ENCODE measurements at regions not wholly inside any gene's neighbourhood (a gene's known extent, or its start where the extent isn't known, plus 50 kb on each side); places are given as distances from the start of the nearest gene placed in this dataset.

DNA sequence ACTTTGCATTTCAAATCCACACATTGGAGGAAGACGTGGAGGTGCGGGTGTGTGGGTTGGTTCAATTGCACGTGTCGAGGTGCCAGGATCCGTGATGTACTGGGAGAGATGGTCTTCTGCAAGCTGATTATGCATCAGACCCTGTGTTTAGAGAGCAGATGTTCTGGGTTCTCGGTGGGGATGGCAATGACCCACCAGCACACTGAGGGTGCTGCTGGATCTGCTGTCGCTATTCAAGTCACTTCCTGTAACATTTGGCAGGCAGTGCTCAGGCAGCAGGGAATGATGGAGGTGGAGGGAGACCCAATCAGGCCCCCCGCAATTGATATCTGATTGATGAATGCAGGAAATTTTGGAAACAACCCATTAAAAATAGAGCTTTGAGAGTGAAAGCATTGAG, 830.1 kb upstream of the POU3F3 start:
- 71 to 92% methylated on average over 4 to 8 of the region's 8 CpGs for WGBS, 2 experiments (ENCODE audit: insufficient coverage in 1 of 2, insufficient read length in 1 of 2)
- Histone ChIP-seq H3K27me3 (ENCODE audit: control insufficient read depth, insufficient read depth, low read length, poor library complexity, severe bottlenecking) (no peaks in the 10 kb centered on the region), H3K36me3 (ENCODE audit: control insufficient read depth, insufficient read depth, low read length) (no peaks in the 10 kb centered on the region), H3K9ac (ENCODE audit: extremely low read depth, low read length, poor library complexity, severe bottlenecking) (no peak overlapping the region), H3K9me3 (ENCODE audit: control insufficient read depth, low read length) (no peaks in the 10 kb centered on the region), H3K4me1 (ENCODE audit: control insufficient read depth, insufficient read depth, low read length) (no peaks in the 10 kb centered on the region), H3K27ac (ENCODE audit: low read depth, low read length) (no peak overlapping the region), H3K4me3 (ENCODE audit: low read length) (no peak overlapping the region)
- Mint-ChIP-seq H3K27me3 (ENCODE audit: insufficient read depth) (no peaks in the 10 kb centered on the region), H3K36me3 (ENCODE audit: low read depth) (no peaks in the 10 kb centered on the region), H3K4me1 (peaks cover 11% of the 10 kb centered on the region), H3K27ac (no peak overlapping the region), H3K9me3 (no peaks in the 10 kb centered on the region), H3K4me3 (no peak overlapping the region)
- TF ChIP-seq, protein P1, sequence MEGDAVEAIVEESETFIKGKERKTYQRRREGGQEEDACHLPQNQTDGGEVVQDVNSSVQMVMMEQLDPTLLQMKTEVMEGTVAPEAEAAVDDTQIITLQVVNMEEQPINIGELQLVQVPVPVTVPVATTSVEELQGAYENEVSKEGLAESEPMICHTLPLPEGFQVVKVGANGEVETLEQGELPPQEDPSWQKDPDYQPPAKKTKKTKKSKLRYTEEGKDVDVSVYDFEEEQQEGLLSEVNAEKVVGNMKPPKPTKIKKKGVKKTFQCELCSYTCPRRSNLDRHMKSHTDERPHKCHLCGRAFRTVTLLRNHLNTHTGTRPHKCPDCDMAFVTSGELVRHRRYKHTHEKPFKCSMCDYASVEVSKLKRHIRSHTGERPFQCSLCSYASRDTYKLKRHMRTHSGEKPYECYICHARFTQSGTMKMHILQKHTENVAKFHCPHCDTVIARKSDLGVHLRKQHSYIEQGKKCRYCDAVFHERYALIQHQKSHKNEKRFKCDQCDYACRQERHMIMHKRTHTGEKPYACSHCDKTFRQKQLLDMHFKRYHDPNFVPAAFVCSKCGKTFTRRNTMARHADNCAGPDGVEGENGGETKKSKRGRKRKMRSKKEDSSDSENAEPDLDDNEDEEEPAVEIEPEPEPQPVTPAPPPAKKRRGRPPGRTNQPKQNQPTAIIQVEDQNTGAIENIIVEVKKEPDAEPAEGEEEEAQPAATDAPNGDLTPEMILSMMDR (conservative IDR thresholded peaks at IDR 0.05), result no peak
- DNase-seq, result no peak

DNA sequence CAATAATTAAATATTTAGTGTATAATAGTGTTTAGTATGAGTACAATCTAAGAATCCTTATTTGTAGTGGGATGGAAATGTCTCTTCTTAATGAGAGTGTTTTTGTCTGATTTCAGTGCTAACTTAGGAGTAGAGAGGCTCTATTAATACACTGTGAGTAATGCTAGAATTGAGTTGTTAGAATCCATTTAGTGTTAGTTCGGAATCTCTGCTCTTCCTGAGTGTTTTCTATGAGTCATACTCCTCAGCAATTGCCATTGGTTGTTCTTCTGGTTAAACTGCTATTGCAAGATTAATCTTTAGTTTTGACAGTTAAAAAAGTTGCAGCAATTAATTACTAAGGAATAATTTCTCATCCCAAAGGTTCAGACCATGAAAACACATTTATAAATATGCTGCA, 828.6 kb upstream of the POU3F3 start:
- H3K4me3 ChIP-seq (ENCODE audit: low read length), result no peak overlapping the region
- DNase-seq, result no peak
- no peak overlapping the region for H3K9ac ChIP-seq (ENCODE audit: extremely low read depth, low read length, poor library complexity, severe bottlenecking)
- no peaks in the 10 kb centered on the region for H3K36me3 Mint-ChIP-seq (ENCODE audit: low read depth)
- no peaks in the 10 kb centered on the region for H3K4me1 ChIP-seq (ENCODE audit: control insufficient read depth, insufficient read depth, low read length)
- 92% methylated on average over 1 of the region's 1 CpG; no CpG with 5 or more reads in 1 of the 2 experiments for WGBS, 2 experiments (ENCODE audit: insufficient coverage in 1 of 2, insufficient read length in 1 of 2)
- H3K36me3 ChIP-seq (ENCODE audit: control insufficient read depth, insufficient read depth, low read length), result no peaks in the 10 kb centered on the region
- no peak overlapping the region for H3K27ac ChIP-seq (ENCODE audit: low read depth, low read length)
- no peaks in the 10 kb centered on the region for H3K9me3 Mint-ChIP-seq
- H3K27me3 Mint-ChIP-seq (ENCODE audit: insufficient read depth), result no peaks in the 10 kb centered on the region
- peaks cover 11% of the 10 kb centered on the region for H3K4me1 Mint-ChIP-seq
- no peak overlapping the region for H3K4me3 Mint-ChIP-seq
- no peak overlapping the region for H3K27ac Mint-ChIP-seq
- H3K27me3 ChIP-seq (ENCODE audit: control insufficient read depth, insufficient read depth, low read length, poor library complexity, severe bottlenecking), result no peaks in the 10 kb centered on the region
- TF ChIP-seq, protein P1 (conservative IDR thresholded peaks at IDR 0.05), result no peak
- H3K9me3 ChIP-seq (ENCODE audit: control insufficient read depth, low read length), result no peaks in the 10 kb centered on the region

DNA sequence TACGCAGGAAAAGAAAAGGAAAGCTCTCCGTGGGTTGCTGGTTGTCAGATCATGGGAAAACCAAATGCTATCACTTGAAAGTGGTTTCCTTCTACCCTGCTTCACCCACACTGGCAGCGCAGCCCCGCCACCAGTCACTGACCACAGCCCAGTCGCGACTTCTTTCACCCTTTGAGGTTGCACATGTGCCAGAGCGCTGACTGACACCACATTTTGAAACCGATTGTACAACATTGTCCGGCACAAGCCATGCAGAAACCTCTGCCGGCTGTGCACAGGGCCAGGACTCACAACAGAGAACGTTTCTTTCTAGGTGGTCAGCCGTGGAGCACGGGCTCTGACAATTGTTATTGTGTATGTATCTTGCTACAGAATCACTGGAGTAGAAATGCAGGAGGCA, 827.2 kb upstream of the POU3F3 start:
- Mint-ChIP-seq H3K4me3 (no peak overlapping the region), H3K27ac (no peak overlapping the region), H3K9me3 (no peaks in the 10 kb centered on the region), H3K27me3 (ENCODE audit: insufficient read depth) (no peaks in the 10 kb centered on the region), H3K4me1 (peaks cover 11% of the 10 kb centered on the region), H3K36me3 (ENCODE audit: low read depth) (no peaks in the 10 kb centered on the region)
- H3K27ac ChIP-seq (ENCODE audit: low read depth, low read length), result peak overlapping the region; percentile 48
- H3K9me3 ChIP-seq (ENCODE audit: control insufficient read depth, low read length), result no peaks in the 10 kb centered on the region
- H3K27me3 ChIP-seq (ENCODE audit: control insufficient read depth, insufficient read depth, low read length, poor library complexity, severe bottlenecking), result no peaks in the 10 kb centered on the region
- no peak overlapping the region for H3K4me3 ChIP-seq (ENCODE audit: low read length)
- TF ChIP-seq, protein P1 (conservative IDR thresholded peaks at IDR 0.05), result no peak
- no peak overlapping the region for H3K9ac ChIP-seq (ENCODE audit: extremely low read depth, low read length, poor library complexity, severe bottlenecking)
- H3K36me3 ChIP-seq (ENCODE audit: control insufficient read depth, insufficient read depth, low read length), result no peaks in the 10 kb centered on the region
- WGBS, 2 experiments (ENCODE audit: insufficient coverage in 1 of 2, insufficient read length in 1 of 2), result 85 to 88% methylated on average over 10 to 13 of the region's 13 CpGs
- H3K4me1 ChIP-seq (ENCODE audit: control insufficient read depth, insufficient read depth, low read length), result no peaks in the 10 kb centered on the region
- no peak for DNase-seq
